ENCODE measurements at regions not wholly inside any gene's neighbourhood (a gene's known extent, or its start where the extent isn't known, plus 50 kb on each side); places are given as distances from the start of the nearest gene placed in this dataset.
"Not testable (repeated sequence)": the region's sequence is repeated elsewhere in the genome, so short reads cannot be mapped to it uniquely, and the experiment has no call there.

DNA sequence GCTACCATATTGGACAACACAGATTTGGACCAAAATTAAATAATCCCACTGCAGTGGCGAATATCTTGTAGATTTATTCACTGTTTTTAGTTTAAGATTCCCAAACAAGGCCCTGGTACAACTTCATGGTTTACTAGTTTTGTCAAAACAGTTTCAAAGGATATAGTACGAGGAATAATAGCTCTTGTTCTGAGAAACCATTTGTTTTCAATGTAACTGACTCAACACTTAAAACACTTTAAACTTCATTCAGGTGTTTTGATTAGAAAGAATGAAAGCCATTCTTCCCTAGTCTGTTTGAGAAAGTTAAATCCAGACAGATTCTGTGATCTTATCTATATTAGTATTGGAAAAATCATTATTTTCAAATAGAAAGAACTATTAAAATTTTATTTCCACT lies 276.4 kb upstream of the MKLN1 start:
- no peak for DNase-seq (ENCODE audit: low read depth)
- TF ChIP-seq, protein P1, sequence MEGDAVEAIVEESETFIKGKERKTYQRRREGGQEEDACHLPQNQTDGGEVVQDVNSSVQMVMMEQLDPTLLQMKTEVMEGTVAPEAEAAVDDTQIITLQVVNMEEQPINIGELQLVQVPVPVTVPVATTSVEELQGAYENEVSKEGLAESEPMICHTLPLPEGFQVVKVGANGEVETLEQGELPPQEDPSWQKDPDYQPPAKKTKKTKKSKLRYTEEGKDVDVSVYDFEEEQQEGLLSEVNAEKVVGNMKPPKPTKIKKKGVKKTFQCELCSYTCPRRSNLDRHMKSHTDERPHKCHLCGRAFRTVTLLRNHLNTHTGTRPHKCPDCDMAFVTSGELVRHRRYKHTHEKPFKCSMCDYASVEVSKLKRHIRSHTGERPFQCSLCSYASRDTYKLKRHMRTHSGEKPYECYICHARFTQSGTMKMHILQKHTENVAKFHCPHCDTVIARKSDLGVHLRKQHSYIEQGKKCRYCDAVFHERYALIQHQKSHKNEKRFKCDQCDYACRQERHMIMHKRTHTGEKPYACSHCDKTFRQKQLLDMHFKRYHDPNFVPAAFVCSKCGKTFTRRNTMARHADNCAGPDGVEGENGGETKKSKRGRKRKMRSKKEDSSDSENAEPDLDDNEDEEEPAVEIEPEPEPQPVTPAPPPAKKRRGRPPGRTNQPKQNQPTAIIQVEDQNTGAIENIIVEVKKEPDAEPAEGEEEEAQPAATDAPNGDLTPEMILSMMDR (conservative IDR thresholded peaks at IDR 0.05; ENCODE audit: low read depth, low read length): no peak
- H3K4me3 ChIP-seq (ENCODE audit: low read length): no peak overlapping the region

DNA sequence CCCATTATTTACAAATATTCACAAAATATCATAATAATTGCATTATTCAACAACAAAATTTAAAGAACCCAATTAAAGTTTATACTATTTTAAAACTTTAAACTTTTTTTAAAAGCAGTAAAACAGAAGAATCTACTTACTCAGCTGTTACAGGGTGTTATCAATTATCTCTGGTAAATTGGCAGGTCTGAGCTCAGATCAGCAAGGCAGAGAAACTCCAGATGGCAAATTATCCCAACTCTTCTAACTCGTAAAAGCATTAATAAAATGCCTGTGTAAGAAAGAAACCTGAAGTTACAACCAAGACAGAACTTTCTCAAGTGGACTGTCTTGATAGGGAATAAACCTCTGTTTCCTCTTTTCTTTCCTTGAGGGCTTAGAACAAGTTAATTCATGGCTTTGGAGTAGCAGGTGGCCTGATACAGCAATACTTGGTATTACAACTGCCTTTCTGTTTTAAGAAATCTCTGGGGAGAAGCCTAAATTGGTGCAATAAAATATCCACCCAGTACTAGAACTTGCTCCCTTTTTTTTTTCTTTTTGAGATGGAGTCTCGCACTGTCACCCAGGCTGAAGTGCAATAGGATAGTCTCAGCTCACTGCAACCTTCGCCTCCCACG lies 275.3 kb upstream of the MKLN1 start:
- TF ChIP-seq, protein P1 (conservative IDR thresholded peaks at IDR 0.05; ENCODE audit: low read depth, low read length): no peak
- H3K4me3 ChIP-seq (ENCODE audit: low read length): no peak overlapping the region
- DNase-seq (ENCODE audit: low read depth): no peak

DNA sequence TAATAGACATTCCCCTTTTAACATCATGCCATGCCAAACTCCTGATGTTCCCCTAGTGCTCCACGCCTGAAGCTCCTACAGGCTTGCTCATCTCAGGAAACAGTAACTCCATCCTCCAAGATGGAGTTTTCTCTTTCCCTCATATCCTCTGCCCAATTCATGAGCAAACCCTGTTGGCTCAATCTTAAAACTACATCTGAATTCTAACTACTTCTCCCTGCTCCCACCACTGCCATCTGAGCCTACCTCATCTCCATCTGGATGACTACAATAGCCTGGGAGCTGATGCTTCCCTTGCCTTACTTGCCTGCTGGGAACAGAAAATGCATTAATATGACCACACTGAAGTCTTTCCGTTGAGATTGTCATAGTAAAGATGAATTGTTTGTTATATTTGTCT lies 271.7 kb upstream of the MKLN1 start:
- DNase-seq (ENCODE audit: low read depth): no peak
- TF ChIP-seq, protein P1 (conservative IDR thresholded peaks at IDR 0.05; ENCODE audit: low read depth, low read length): no peak
- H3K4me3 ChIP-seq (ENCODE audit: low read length): no peak overlapping the region

DNA sequence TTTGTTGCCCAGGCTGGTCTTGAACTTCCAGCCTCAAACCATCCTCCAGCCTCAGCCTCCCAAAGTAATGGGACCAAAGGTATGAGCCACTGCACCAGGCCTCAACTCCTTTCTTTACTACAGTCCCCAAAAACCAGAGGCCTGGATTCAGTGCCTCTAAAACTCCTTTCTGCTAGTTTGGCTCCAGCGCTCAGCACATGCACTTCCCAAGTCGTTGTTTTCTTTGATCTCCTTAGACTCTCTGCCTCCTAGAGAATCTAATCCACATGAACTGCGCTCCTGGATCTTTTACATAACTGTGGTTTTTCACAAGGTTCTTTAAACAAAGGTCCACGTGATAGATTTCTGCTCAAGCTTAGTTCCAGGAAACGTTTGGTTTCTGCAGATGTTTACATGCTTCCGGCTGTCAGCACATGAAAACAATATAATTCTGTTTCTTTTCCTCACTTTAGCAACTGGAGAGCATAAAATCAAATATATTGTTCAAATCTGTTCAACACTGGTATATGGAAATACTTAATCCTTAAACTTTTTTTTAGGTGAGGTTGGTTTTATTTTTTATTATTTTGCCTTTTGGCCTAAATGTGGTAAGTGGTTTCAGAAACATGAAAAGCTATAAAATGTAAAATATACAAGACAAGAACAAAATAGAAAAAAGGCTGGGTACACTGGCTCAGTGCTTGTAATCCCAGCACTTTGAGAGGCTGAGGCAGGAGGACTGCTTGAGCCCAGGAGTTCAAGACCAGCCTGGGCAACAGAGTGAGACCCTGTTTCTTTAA lies 270.5 kb upstream of the MKLN1 start:
- TF ChIP-seq, protein P1 (conservative IDR thresholded peaks at IDR 0.05; ENCODE audit: low read depth, low read length): no peak
- no peak overlapping the region for H3K4me3 ChIP-seq (ENCODE audit: low read length)
- DNase-seq (ENCODE audit: low read depth): peak; percentile 90

DNA sequence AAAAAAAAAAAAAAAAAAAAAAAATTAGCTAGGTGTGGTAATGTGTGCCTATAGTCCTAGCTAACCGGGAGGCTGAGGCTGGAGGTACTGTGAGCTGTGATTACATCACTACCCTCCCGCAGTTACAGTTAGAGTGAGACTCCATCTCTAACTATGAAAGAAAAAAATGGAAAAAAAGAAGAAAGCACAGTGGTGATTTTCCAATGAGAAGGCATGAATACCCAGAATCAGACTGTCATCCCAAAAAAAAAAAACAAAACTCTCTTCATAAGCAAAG lies 269.9 kb upstream of the MKLN1 start:
- H3K4me3 ChIP-seq (ENCODE audit: low read length): no peak overlapping the region
- DNase-seq (ENCODE audit: low read depth): no peak
- TF ChIP-seq, protein P1 (conservative IDR thresholded peaks at IDR 0.05; ENCODE audit: low read depth, low read length): no peak

DNA sequence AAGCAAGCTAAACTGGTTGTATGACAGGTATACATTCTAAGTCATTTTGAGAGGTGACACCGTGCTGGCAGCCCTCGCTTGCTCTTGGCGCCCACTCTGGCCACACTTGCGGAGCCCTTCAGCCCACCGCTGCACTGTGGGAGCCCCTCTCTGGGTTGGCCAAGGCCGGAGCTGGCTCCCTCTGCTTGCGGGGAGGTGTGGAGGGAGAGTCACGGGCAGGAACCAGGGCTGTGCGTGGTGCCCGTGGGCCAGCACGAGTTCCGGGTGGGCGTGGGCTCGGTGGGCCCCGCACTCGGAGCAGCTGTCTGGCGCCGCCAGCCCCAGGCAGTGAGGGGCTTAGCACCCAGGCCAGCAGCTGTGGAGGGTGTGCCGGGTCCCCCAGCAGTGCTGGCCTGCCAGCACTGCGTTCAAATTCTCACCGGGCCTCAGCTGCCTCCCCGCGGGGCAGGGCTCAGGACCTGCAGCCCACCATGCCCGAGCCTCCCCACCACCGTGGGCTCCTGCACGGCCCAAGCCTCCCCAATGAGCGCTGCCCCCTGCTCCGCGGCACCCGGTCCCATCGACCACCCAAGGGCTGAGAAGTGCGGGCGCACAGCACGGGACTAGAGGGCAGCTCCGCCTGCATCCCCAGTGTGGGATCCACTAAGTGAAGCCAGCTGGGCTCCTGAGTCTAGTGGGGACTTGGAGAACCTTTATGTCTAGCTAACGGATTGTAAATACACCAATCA lies 269.0 kb upstream of the MKLN1 start:
- DNase-seq (ENCODE audit: low read depth): not testable (repeated sequence)

DNA sequence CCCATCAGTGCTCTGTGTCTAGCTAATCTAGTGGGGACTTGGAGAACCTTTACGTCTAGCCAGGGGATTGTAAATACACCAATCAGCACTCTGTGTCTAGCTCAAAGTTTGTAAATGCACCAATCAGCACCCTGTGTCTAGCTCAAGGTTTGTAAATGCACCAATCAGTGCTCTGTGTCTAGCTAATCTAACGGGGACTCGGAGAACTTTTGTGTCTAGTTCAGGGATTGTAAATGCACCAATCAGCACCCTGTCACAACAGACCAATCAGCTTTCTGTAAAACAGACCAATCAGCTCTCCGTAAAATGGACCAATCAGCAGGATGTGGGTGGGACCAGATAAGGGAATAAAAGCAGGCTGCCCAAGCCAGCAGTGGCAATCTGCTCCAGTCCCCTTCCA lies 268.3 kb upstream of the MKLN1 start:
- DNase-seq (ENCODE audit: low read depth): not testable (repeated sequence)

More for the DNA sequence above, 269.0 kb upstream of the MKLN1 start:
- H3K4me3 ChIP-seq (ENCODE audit: low read length): not testable (repeated sequence)

DNA sequence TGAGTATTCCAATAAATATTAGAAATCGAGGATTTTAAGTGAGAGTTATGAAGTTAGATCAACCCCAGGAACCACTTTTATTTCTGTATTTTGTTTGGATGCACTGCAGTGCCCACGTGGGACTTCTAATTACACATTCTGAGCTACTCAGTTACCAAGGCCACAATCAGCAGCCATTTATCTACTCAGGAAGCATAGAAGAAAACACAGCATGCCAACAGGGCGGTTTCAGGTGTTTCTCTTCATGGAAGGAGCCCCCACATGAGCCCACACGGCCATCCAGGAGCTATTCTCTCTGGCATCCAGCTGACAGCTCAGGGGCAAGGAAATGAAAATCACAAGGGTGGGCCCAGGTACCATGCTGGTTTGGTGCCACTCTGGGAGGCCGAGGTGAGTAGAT lies 266.5 kb upstream of the MKLN1 start:
- H3K4me3 ChIP-seq (ENCODE audit: low read length): no peak overlapping the region
- DNase-seq (ENCODE audit: low read depth): no peak
- TF ChIP-seq, protein P1 (conservative IDR thresholded peaks at IDR 0.05; ENCODE audit: low read depth, low read length): no peak

More for the DNA sequence above, 268.3 kb upstream of the MKLN1 start:
- H3K4me3 ChIP-seq (ENCODE audit: low read length): not testable (repeated sequence)
